ENCODE measurements at regions not wholly inside any gene's neighbourhood (a gene's known extent, or its start where the extent isn't known, plus 50 kb on each side); places are given as distances from the start of the nearest gene placed in this dataset.

- Histone ChIP-seq H3K36me3 (no peaks in the 10 kb centered on the region), H3K9me3 (no peaks in the 10 kb centered on the region), H3K4me3 (ENCODE audit: low read depth in 1 of 2, low read length in 1 of 2) (no peak overlapping the region), H3K4me1 (ENCODE audit: control insufficient read depth in 1 of 2, insufficient read depth in 1 of 2, low read depth in 1 of 2, low read length in 1 of 2) (no peaks in the 10 kb centered on the region), H3K27me3 (no peaks in the 10 kb centered on the region), H3K27ac (no peak overlapping the region)
- TF ChIP-seq, protein P1, sequence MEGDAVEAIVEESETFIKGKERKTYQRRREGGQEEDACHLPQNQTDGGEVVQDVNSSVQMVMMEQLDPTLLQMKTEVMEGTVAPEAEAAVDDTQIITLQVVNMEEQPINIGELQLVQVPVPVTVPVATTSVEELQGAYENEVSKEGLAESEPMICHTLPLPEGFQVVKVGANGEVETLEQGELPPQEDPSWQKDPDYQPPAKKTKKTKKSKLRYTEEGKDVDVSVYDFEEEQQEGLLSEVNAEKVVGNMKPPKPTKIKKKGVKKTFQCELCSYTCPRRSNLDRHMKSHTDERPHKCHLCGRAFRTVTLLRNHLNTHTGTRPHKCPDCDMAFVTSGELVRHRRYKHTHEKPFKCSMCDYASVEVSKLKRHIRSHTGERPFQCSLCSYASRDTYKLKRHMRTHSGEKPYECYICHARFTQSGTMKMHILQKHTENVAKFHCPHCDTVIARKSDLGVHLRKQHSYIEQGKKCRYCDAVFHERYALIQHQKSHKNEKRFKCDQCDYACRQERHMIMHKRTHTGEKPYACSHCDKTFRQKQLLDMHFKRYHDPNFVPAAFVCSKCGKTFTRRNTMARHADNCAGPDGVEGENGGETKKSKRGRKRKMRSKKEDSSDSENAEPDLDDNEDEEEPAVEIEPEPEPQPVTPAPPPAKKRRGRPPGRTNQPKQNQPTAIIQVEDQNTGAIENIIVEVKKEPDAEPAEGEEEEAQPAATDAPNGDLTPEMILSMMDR (IDR thresholded peaks at IDR 0.05), result no peak
These were observed 81.4 kb upstream of the THY1 start for GRCh38 chr11:119504371-119504770.

DNA sequence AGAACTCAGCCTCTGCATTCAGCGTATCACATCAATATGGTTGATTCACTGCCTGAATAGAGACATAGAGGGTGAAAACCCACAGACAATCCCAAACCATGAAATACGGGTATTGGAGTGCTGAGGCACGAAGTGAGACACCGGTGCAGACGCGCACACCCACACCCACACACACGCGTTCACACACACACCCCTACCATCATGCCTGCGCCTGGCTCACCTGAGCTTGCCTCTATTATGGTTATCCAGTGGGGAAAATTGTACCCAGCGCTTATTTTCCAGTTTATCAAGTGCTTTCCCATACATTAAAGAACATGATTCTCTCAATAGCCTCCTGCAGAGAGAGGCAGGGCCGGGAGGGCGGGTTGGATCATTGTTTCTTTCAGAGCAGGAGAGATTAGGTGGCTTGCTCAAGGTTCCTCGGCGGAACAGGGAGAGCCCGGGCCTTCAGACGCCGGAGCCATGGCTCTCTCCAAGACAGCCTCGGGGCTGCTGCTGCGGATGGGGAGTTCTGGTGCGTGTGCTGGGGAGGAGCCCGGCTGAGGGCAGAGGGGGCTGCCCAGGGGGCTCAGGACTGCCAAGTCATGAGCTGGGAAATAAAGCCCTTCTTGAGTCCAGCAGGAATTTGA is 78.9 kb upstream of the THY1 start:
- Histone ChIP-seq H3K27me3 (peaks cover 17% of the 10 kb centered on the region), H3K4me1 (ENCODE audit: control insufficient read depth in 1 of 2, insufficient read depth in 1 of 2, low read depth in 1 of 2, low read length in 1 of 2) (no peaks in the 10 kb centered on the region), H3K9me3 (no peaks in the 10 kb centered on the region), H3K36me3 (no peaks in the 10 kb centered on the region), H3K27ac (no peak overlapping the region), H3K4me3 (ENCODE audit: low read depth in 1 of 2, low read length in 1 of 2) (no peak overlapping the region)
- TF ChIP-seq, protein P1 (IDR thresholded peaks at IDR 0.05), result no peak

- TF ChIP-seq, protein P1 (IDR thresholded peaks at IDR 0.05), result no peak
- Histone ChIP-seq H3K27ac (no peak overlapping the region), H3K9me3 (no peaks in the 10 kb centered on the region), H3K4me3 (ENCODE audit: low read depth in 1 of 2, low read length in 1 of 2) (no peak overlapping the region), H3K4me1 (ENCODE audit: control insufficient read depth in 1 of 2, insufficient read depth in 1 of 2, low read depth in 1 of 2, low read length in 1 of 2) (no peaks in the 10 kb centered on the region), H3K27me3 (peaks cover 17% of the 10 kb centered on the region), H3K36me3 (no peaks in the 10 kb centered on the region)
These were observed 74.7 kb upstream of the THY1 start for GRCh38 chr11:119497717-119498116.

- no peak overlapping the region for H3K4me3 ChIP-seq (ENCODE audit: low read depth in 1 of 2, low read length in 1 of 2)
- H3K9me3 ChIP-seq, result no peaks in the 10 kb centered on the region
- H3K27me3 ChIP-seq, result peaks cover 17% of the 10 kb centered on the region
These were observed 74.0 kb upstream of the THY1 start for GRCh38 chr11:119496997-119497396.

DNA sequence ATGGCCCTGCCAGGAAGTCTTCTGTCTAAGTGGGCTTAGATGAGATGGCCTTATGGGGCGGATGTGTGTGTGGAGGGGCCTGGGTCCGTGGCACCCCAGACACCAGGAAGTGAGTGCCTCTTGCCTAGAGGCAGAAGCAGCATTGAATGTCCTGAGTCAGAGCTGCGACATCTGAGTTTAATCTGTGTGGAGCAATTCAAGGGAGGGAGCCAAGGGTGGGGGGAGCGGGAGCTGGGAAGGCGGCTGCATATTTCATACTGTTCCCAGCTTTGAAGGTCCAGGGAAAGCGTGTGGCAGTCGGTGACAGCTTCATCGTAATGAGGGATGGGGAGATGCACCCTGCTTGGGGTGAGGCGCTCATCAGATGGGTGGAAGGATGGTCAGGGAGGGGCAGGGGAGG is 73.5 kb upstream of the THY1 start:
- H3K36me3 ChIP-seq, result no peaks in the 10 kb centered on the region
- TF ChIP-seq, protein P1 (IDR thresholded peaks at IDR 0.05), result no peak
- peaks cover 17% of the 10 kb centered on the region for H3K27me3 ChIP-seq

More at GRCh38 chr11:119496997-119497396, 74.0 kb upstream of the THY1 start:
- H3K36me3 ChIP-seq, result no peaks in the 10 kb centered on the region
- H3K27ac ChIP-seq, result no peak overlapping the region
- TF ChIP-seq, protein P1 (IDR thresholded peaks at IDR 0.05), result no peak
- no peaks in the 10 kb centered on the region for H3K4me1 ChIP-seq (ENCODE audit: control insufficient read depth in 1 of 2, insufficient read depth in 1 of 2, low read depth in 1 of 2, low read length in 1 of 2)

More for the DNA sequence above, 73.5 kb upstream of the THY1 start:
- Histone ChIP-seq H3K9me3 (no peaks in the 10 kb centered on the region), H3K4me1 (ENCODE audit: control insufficient read depth in 1 of 2, insufficient read depth in 1 of 2, low read depth in 1 of 2, low read length in 1 of 2) (no peaks in the 10 kb centered on the region), H3K27ac (no peak overlapping the region), H3K4me3 (ENCODE audit: low read depth in 1 of 2, low read length in 1 of 2) (no peak overlapping the region)

Measured in neutrophil (primary cell).